ENCODE measurements at regions not wholly inside any gene's neighbourhood (a gene's known extent, or its start where the extent isn't known, plus 50 kb on each side); places are given as distances from the start of the nearest gene placed in this dataset.

GRCh38 chr2:16039823-16040222, 99.5 kb downstream of the MYCN start:
- TF ChIP-seq CTCF (conservative IDR thresholded peaks at IDR 0.05; ENCODE audit: low read length) (no peak), EZH2phosphoT487 (IDR thresholded peaks at IDR 0.05; ENCODE audit: borderline replicate concordance) (no peak)
